ENCODE measurements at regions not wholly inside any gene's neighbourhood (a gene's known extent, or its start where the extent isn't known, plus 50 kb on each side); places are given as distances from the start of the nearest gene placed in this dataset.

- Histone ChIP-seq H4K20me1 (ENCODE audit: insufficient read depth, low read length, poor library complexity, severe bottlenecking) (no peaks in the 10 kb centered on the region), H3K4me3 (ENCODE audit: low read length, poor library complexity, severe bottlenecking) (no peak overlapping the region), H3K4me2 (ENCODE audit: low read depth, low read length, poor library complexity, severe bottlenecking) (no peak overlapping the region)
These were observed 168.5 kb downstream of the ARRDC3 start for GRCh38 chr5:91214571-91214970.

More at GRCh38 chr5:91214571-91214970, 168.5 kb downstream of the ARRDC3 start:
- Histone ChIP-seq H3K27me3 (ENCODE audit: insufficient read depth, low read length, poor library complexity, severe bottlenecking) (no peaks in the 10 kb centered on the region), H3K79me2 (ENCODE audit: insufficient read depth, low read length) (no peaks in the 10 kb centered on the region), H3K9me2 (replicated peaks; ENCODE audit: low read depth, low read length) (no peaks in the 10 kb centered on the region), H3K9ac (ENCODE audit: low read depth, low read length, poor library complexity, severe bottlenecking) (no peak overlapping the region), H3K36me3 (ENCODE audit: insufficient read depth, low read length) (no peaks in the 10 kb centered on the region), H3K4me1 (ENCODE audit: insufficient read depth, low read length, poor library complexity, severe bottlenecking) (no peaks in the 10 kb centered on the region), H2AFZ (ENCODE audit: low read length) (no peak overlapping the region), H3K9me3 (ENCODE audit: insufficient read depth, low read depth, low read length) (no peaks in the 10 kb centered on the region), H3F3A (ENCODE audit: low read depth) (no peaks in the 10 kb centered on the region)
- TF ChIP-seq CTCF (conservative IDR thresholded peaks at IDR 0.05; ENCODE audit: low read length) (no peak), EZH2phosphoT487 (IDR thresholded peaks at IDR 0.05; ENCODE audit: borderline replicate concordance) (no peak)
